ENCODE measurements at regions not wholly inside any gene's neighbourhood (a gene's known extent, or its start where the extent isn't known, plus 50 kb on each side); places are given as distances from the start of the nearest gene placed in this dataset.
"Not testable (repeated sequence)": the region's sequence is repeated elsewhere in the genome, so short reads cannot be mapped to it uniquely, and the experiment has no call there.

DNA sequence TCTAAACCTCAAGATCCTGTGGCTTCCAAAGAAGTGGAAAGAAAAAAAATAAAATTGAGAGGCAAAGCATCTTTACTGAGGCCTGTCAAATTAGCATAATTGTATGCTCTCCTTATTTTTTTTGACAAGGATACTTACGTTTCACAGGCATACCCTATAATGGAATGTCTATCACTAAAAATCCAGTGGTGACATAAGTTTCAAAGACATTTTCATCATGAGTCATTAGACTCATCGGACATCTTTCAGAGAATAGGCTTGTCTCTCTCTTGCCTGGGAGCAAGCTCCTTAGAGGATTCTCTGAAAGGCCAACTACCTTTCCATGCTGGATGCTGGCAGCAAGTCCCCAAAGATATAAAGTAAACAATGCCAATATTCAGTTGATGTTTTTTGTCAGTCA is 380.7 kb upstream of the STEAP1 start:
- FAIRE-seq = no peak

DNA sequence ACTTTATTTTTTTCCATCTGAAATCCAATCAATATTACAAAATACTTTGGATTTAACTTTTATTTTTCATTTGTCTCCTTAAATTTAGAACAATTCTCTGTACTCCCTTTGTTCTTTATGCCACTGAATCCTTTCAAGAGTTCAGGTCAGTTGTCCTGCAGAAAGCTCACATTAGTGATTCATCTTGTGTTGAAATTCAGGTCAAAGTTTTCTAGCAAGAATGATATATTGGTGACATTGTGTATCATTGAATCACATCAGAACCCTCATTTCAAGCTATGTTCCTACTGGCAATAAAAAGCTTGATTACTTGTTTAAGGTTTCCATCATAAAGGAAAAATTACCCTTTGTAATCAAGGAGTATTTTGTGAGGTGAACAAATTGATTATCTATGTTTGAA is 378.8 kb upstream of the STEAP1 start:
- no peak for FAIRE-seq

DNA sequence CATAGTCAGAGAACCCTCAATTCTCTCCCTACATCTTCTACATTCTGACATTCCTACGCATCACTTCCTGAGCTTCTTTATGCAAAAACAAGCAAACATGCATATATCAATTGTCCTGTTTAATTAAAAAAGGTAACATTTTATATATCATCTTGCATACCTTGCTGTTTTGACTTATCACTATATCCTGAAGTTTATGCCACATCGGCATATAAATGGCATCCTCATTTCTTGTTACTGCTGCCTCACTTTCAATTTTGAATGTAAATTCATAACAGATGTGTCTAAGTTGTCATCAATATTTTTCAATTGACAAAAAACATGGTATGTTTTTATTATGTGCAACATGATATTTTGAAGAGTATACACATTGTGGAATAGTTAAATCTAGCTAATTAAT is 377.3 kb upstream of the STEAP1 start:
- FAIRE-seq = no peak

DNA sequence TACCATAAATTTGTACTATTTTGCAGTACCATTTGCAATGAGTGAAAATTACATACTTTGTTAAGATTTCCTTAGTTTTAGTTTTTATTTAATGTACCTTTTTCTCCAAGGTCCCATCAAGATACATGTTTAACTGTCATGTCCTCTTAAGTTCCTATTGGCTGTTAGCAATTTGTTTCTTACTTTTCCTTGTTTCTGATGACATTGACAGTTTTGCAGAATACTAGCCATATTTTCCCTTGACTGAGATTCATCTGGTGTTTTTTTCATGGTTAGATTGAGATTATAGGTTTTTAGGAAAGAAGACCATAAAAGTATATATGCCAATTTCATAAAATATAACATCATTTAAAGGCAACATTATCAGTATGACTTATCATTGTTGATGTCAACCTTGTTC is 376.8 kb upstream of the STEAP1 start:
- no peak for FAIRE-seq

DNA sequence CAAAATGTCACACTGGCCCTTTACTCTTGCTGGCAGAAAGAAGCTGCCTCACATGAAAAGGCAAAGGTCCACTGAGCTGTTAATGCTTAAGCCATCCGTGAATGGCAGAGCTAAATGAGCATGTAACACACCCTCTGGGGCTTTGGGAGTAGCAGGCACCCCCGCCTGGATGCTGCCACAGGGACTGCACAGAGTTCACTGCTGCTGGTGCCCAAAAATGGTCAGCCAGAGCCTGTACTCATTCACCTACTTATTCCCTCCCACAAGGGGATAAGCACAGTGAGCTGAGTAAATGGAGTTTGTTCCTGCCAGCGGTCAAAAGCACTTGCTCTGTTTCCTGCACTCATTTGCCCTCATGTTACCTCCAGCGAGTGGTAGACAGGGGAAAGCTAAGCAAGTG is 374.0 kb upstream of the STEAP1 start:
- FAIRE-seq = no peak

DNA sequence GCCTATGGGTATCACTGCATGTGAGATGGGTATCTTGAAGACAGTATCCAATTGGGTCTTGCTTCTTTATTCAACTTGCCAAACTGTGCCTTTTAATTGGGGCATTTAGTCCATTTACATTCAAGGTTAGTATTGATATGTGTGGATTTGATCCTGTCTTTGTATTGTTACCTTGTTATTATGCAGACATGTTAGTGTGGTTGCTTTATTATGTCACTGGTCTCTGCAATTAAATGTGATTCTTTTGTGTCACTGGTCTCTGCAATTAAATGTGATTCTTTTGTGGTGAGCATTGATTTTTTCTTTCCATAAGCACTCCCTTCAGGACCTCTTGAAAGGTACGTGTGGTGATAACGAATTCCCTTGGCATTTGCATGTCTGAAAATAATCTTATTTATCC is 357.8 kb upstream of the STEAP1 start:
- no peak for FAIRE-seq

DNA sequence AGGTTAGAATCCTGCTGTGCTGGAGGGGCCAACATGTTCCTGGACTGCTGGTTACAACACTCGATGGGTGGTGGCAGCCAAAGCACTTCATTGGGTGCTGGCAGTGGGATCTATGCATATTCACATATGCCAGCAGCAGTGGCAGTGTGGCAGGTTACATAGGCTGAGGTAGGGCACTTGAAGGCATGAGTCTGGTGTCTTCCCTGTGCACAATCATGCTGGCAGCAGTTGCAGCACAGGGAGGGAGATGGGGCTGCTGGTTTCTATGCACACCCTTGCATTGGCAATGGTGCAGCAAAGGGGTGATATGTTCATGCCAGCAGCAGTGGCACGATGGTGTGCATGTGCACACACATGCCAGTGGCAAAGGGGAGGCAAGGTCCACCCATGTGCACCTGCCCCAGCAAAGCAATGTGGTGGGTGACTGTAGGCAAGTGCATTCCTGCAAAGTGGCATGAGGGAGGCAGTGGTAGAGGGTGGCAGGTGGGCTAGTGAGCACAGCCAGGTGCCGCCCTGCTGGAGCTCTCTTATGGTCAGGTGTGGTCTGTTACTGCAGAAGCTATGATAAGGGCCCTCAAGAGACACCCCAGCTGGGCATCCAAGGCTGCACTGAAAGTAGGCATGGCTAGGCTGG is 356.2 kb upstream of the STEAP1 start:
- no peak for FAIRE-seq

DNA sequence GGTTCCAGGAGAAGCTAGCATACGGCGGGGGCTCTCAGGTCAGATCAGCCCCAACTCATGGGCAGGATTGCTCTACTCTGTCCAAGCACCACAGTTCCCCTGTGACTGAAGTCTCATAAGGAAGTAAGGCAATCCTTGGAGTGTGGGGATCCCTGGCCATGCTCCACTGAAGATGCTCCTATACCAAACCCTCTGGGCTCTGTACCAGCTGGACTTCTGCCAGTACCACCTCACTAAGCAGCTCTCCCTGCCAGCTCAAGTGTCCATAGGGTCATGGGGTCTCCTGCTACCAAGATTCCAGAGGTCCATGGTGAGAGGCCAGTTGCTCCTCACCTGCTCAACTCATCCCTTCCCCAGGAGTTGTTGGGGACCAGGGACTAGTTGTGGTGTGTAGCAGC is 355.7 kb upstream of the STEAP1 start:
- no peak for FAIRE-seq

DNA sequence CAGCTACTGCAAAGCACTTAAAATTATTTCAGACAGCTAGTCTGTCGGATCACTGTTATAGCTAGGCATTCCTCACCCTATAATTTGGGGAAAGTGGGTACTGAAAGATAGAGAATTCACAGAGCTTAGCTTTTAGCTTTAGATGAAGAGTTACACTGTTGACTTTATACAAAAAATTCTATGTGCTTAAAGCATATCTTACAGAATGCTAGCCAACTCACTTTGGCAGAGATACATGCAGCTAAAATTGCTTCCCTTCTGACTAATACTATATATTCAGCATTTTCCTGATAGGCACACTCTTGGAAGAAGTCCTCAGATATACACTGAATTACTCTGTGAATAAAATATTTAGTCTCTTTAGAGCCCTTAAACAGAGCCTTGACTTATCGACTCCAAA is 353.5 kb upstream of the STEAP1 start:
- no peak for FAIRE-seq

DNA sequence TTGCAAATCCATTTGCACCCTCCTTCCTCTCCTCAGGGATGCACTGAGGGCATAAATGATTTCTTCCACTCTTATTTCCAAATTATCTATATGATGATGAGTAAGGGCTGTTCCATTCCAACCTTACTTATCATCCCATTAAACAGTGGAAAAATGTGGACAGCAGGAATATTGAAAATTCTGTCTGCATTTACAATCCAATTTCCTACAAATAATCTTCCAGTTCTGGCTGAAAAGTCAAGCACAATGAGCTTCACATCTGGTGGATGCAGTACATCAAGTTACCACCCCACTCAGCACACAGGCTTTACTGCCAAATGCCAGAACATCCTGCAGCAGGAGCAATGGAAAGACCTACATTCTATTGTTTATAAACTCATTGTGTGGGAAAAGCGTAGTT is 345.0 kb upstream of the STEAP1 start:
- FAIRE-seq = no peak

DNA sequence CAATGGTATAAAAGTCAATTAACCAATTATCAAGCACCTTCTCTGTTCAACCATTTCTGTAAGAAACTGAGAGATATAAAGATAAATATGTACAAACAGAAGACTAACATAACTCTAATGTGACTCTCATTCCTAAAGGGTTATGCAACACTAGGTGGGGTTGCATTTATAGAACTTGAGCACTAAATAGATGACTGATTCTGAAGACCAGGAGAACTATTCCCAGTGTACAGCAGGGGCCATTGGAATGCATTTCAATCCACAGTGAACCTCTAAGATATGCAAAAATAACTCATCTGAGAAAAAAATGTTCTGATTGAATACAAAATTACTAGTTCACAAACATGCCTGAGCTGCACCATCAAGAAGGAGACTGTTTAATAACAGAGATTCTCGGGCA is 341.2 kb upstream of the STEAP1 start:
- FAIRE-seq = no peak

DNA sequence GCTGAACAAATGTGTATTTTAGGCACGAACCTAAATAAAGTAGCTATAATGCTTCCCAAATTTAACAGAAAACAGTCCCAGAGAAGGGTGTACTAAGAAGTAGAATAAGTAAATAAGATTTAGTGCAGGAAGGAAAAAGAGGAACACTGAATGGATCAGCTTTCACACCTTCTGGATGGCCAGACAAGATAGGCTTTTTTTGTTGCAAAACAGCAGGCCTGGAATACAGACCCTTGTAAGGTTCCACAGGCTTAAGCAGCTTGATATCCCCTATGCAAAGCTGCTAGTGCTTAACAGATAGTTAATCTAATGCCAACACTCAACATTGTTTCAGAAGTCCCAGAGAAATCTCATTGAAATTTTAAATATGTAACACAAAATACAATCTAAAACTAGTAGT is 328.1 kb upstream of the STEAP1 start:
- FAIRE-seq = no peak

DNA sequence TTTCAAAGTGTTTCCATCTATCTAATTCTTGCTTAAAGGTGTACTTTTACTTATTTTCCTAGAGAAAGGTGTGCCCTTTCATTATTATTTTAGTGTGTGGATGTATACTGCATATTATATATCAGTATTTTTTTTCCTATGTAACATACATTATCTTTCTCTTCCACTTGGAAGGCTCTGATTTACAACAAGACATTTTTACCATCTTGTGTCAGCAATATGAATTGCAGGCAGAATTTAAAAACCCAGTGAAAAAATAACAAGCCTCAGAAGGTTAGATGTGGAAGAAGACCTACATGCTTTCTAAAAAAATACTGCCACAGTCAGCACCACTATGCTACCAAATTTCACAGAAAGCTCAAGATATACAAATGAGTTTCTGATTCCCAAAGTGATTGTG is 327.7 kb upstream of the STEAP1 start:
- no peak for FAIRE-seq

DNA sequence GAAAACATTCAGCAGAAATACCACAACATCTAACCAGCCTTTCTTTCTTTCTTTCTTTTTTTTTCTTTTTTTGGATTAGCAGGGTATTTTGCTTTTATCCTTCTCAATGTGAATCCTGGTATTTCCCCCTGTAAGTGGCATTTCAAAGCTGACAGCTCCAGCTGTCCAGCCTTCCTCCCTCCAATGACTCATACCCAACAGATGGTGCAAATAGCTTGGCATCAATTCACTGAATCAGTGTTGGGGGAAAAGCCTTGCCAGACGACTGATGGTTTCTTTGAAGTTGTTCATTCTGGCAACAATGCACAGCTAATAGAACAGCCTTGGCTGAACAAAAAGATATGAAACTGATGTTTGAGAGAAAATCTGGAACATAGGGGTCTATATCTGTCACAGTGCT is 316.8 kb upstream of the STEAP1 start:
- no peak for FAIRE-seq

DNA sequence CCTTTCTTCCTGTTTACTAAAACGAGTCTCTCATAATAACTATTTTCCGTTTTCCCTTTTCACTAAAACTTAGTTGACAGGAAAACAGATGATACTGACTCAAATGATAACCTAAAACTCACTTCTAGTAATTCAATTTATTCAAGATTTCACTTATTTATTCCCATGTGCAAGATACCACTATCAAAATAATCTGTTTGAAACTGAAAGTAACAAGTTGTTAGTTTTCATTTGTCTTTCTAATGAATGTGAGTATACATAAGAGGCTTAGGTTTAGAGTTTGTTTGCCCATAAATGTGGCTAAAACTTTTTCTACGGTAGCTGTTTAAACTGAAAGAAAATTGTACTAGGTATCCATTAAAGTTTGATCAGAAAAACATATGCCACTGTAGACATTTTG is 314.9 kb upstream of the STEAP1 start:
- no peak for FAIRE-seq

DNA sequence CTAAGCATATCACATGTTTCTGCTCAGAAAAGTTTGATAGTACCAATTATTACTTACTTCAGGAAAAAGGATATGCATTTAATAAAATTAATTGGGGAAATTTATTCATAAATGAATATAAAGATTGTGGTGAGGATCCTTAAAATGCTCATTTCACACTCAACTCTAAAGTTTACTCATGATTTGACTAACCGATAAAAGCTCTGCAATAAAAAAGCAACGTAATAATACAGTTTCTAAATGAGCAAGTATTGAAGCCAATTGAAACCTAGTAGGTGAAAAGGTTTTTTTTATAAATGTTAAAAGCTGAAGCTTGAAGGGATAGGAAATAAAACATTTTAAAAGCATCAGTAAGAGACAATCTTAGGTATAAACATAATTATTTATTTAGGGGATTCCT is 308.3 kb upstream of the STEAP1 start:
- FAIRE-seq = no peak

DNA sequence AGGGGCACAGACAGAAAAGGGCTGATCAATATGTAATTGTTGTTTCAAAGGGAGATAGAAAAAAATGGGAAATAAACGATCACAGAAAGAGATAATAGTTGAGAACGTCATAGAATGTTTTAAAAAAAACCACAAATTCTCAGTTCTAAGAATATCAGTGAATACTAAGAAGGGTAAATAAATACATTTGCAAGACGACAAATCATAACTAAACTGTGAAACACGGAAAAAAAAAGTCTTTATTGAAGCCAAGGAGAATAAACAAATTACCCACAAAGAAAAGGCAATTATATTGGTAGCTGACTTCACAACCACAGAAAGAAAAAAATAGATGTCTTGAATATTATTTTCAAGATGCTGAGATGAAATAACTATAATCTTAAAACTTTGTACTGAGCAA is 305.2 kb upstream of the STEAP1 start:
- FAIRE-seq = no peak

DNA sequence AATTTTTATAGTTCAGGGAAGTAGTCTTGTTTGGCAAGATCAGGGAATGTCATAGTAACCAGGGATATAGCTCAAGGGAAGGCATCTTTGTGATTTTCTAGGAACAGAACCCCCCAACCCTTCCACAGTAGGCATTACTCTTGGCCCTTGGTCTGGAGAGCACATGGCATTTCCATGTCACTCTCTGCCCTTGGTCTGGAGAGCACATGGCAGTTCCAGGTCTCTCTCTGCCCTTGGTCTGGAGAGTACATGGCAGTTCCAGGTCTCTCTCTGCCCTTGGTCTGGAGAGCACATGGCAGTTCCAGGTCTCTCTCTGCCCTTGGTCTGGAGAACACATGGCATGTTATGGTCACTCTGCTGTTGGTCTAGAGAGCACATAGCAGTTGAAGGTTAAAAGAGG is 297.2 kb upstream of the STEAP1 start:
- FAIRE-seq = not testable (repeated sequence)

DNA sequence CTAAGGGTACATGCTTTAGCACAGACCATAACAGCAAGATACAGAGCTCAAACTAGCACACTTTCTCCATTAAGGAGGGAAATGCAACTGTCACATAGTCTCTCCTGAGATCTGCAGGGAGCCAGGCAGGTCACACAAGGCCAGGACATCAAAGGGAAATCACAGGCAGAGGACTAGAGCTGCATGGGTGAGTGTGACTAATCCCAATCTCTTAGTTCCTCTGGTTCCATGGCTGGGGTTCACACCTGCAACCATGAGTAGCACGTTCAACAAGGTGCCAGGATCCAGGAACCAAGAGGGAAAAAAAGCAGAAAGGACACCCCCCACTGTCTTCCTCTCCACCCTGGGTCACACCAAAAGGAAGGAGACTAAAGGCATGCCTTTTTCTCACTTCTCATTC is 296.5 kb upstream of the STEAP1 start:
- FAIRE-seq = no peak

DNA sequence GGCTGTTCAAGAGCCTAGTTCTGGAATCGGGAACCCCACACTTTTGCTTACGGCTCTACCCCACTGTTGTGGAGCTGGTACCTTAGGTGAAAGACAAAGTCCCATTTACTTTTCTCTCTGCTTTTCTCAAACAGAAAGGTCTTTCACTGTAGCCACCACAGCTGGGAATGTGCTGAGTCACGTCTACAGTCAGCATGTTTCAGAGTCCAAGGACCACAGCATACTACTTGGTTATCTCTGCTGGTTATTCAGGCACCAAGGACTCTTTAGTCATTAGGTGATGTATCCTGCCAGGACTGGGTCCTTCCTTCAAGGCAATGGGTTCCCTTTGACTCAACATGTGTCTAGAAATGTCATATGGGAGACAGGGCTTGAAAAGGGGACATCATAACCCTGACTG is 266.8 kb upstream of the STEAP1 start:
- FAIRE-seq = no peak

DNA sequence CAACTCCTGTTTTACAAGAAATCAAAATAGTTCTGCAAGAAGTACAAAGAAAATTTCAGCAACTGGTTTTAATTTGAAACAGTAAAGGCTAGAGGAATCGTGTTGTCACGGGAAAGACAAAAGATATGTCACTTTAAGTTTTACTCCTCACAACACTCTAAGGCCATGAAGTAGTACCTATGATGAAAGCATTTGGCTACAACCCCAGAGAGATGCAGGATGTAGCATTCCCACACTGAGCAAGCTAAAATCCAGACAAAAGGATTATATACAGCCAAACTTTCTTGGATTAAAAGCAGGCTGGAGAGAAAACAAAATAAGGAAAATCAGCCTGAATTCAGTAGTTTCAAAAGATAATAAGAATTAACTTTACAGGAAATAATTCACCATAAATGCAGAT is 245.5 kb upstream of the STEAP1 start:
- FAIRE-seq = no peak

DNA sequence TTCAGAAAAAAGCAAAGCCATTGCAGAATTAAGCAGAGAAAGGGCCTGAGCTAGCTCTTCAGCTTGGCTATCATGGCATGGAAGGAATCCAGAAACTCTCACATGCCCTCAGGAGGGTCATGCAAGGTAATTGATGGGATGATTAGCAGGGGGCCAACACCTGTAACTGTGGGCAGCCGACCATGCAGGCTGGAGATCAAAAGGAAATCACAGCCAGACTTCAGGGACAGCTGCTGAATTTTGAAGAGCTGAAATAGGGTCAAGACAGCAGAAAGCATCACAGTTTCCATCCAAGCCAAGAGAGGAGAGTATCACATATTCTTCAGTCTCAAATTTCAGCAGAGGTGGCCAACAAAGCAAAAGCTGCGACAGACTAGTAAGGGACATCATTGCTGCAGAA is 239.6 kb upstream of the STEAP1 start:
- no peak for FAIRE-seq

DNA sequence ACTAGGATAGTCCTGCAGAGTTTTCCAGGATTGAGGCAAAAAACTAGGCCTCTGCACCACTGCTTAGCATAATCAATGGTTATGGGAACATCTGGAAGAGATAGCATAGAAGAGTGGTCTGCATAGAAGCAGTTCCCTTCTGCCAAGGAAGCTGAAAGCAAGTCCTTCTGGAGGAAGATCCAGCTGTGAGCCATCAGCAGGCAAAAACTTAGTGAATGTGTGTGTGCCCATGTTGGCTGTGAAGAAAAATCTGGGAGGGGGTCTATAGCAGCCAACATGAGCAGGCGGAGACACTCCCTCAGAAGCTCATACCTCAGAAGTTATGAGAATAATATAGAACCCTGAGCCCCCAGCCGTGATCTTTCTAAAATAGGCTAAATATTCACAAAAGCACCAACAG is 228.1 kb upstream of the STEAP1 start:
- no peak for FAIRE-seq

DNA sequence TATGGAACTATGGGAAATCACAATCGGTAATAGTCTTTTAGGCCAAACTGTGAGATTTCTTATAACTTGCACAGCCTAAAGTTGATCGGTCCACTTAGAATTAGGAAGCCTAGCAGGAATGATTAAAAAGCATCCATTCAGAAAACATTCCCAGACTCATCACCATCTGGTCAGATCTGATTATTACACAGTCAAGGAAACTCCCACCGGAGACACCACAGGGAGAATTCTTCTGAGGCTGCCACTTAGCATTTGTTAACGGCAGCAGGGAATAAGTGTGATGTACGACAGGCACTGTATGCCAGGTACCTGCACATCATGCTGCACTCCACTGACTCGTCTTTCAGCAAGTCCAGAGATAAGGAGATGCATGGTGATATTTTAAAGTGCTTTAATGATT is 227.6 kb upstream of the STEAP1 start:
- no peak for FAIRE-seq

DNA sequence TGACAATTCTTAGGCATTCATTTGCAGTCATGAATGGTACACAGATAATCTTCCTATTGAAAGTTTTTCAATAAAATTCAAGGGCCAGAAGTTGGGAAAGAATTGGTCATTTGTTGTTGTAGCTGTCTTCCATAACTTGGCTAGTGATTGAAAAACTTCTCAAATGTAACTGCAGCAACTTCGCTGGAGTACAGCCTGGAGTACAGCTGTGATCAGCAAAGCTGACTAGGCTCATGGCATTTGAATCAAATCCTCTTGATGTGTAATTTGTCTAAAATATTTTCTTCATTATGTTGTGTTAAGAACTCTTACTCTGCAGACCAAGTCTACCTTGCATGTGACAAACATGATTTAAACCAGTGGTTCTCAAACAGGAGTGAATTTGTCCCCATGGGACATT is 226.5 kb upstream of the STEAP1 start:
- no peak for FAIRE-seq

DNA sequence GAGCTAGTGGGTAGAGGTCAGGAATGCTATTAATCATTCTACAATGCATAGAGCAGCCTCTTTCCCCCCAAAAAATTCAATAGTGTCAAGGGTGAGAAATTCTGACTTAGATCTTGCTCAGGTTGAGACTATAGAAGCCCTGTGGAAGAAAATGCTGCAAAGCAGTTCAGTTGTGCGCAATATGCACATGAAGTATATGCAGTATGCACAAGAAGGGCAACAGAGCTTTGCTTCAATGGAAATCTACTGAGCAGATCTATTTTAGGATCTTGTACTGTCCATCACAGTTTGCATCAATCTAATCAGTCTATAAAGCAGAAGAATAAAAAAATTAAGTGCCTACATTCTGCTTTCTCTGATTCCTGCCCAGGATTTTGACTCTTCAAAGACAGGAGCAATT is 225.8 kb upstream of the STEAP1 start:
- FAIRE-seq = no peak

All from colon (tissue), 2 donors.